HEK293 (cell line): ENCODE measurements at regions not wholly inside any gene's neighbourhood (a gene's known extent, or its start where the extent isn't known, plus 50 kb on each side); places are given as distances from the start of the nearest gene placed in this dataset.
A peak's percentile ranks its signal among the peaks of the same experiment; 100 is the strongest.

ENCODE experiments used
- CTCF ChIA-PET: fragments of 350-600 bp; formaldehyde crosslinking; extraction: SDS; loops from one replicate; lab custom pipeline; 2021; ENCODE audit warnings: antibody characterized with exemption; lab: Yijun Ruan, JAX
- POLR2A ChIA-PET: fragments of 300-600 bp; formaldehyde crosslinking; extraction: SDS; loops from one replicate; lab custom pipeline; 2020; ENCODE audit warnings: antibody characterized with exemption, inconsistent platforms; lab: Yijun Ruan, JAX
- H3K27ac ChIP-seq: fragments of 200-500 bp; sonication (Bioruptor generic); 2 replicates; pipeline ENCODE4 v1.5.1; 2014; ENCODE audit warnings: low read depth, low read length, control low read depth, inconsistent platforms; ENCODE audit errors: extremely low read depth
- H3K36me3 ChIP-seq, 2 experiments: fragments of 200-500 bp in 1 of 2; sonication (Bioruptor generic) in 1 of 2; 1 replicate in 1 of 2; 2 replicates in 1 of 2; pipeline ENCODE4 v1.5.1; 2014 to 2017; ENCODE audit warnings: inconsistent platforms in 2 of 2, low read length in 2 of 2; ENCODE audit not compliant: control insufficient read depth in 2 of 2, insufficient read depth in 1 of 2
- H3K4me1 ChIP-seq: fragments of 200-500 bp; sonication (Bioruptor generic); 2 replicates; pipeline ENCODE4 v1.5.1; 2014; ENCODE audit warnings: mild to moderate bottlenecking, low read length, inconsistent platforms; ENCODE audit not compliant: control insufficient read depth, insufficient read depth
- H3K4me3 ChIP-seq: 2 replicates; pipeline ENCODE4 v1.5.1; 2011; ENCODE audit warnings: low read depth, mild to moderate bottlenecking, control low read depth, low read length, moderate library complexity
- H3K9me3 ChIP-seq: fragments of 200-500 bp; sonication (Bioruptor generic); 2 replicates; pipeline ENCODE4 v1.5.1; 2014; ENCODE audit warnings: low read depth, low read length, inconsistent platforms; ENCODE audit not compliant: control insufficient read depth, insufficient read depth
- HOXA7 ChIP-seq: sonication (generic); formaldehyde crosslinking; IDR thresholded peaks from 2 replicates; pipeline ENCODE4 v1.8.1; 2022; ENCODE audit warnings: missing genetic modification reagents, borderline replicate concordance
- IKZF3 ChIP-seq: fragments of 450-650 bp; IDR thresholded peaks from 2 replicates; pipeline ENCODE4 v1.5.0; 2018; ENCODE audit warnings: missing biosample characterization, mild to moderate bottlenecking, missing genetic modification characterization, moderate library complexity
- MZF1 ChIP-seq: fragments of 450-650 bp; formaldehyde crosslinking; IDR thresholded peaks from 2 replicates; pipeline ENCODE4 v1.5.1; 2017; ENCODE audit warnings: missing biosample characterization, missing genetic modification characterization, borderline replicate concordance
- SALL2 ChIP-seq: fragments of 450-650 bp; formaldehyde crosslinking; IDR thresholded peaks from 2 replicates; pipeline ENCODE4 v1.5.0; 2017; ENCODE audit warnings: missing biosample characterization, mild to moderate bottlenecking, missing genetic modification characterization, borderline replicate concordance
- ZBTB48 ChIP-seq: fragments of 450-650 bp; formaldehyde crosslinking; IDR thresholded peaks from 2 replicates; pipeline ENCODE4 v1.5.1; 2016; ENCODE audit warnings: missing biosample characterization, missing genetic modification characterization
- ZBTB8A ChIP-seq: fragments of 450-650 bp; formaldehyde crosslinking; IDR thresholded peaks from 2 replicates; pipeline ENCODE4 v1.5.1; 2016; ENCODE audit warnings: missing biosample characterization, missing genetic modification characterization
- ZEB2 ChIP-seq: fragments of 450-650 bp; formaldehyde crosslinking; IDR thresholded peaks from 2 replicates; pipeline ENCODE4 v1.5.1; 2016; ENCODE audit warnings: missing biosample characterization, missing genetic modification characterization
- ZFHX2 ChIP-seq: fragments of 450-650 bp; formaldehyde crosslinking; conservative IDR thresholded peaks from 2 replicates; pipeline ENCODE4 v1.5.1; 2016; ENCODE audit warnings: missing biosample characterization, missing genetic modification characterization
- ZFP37 ChIP-seq: fragments of 450-650 bp; formaldehyde crosslinking; IDR thresholded peaks from 2 replicates; pipeline ENCODE4 v1.5.1; 2016; ENCODE audit warnings: missing biosample characterization, missing genetic modification characterization
- ZIC2 ChIP-seq: fragments of 450-650 bp; formaldehyde crosslinking; IDR thresholded peaks from 2 replicates; pipeline ENCODE4 v1.5.1; 2016; ENCODE audit warnings: missing biosample characterization, missing genetic modification characterization
- ZNF157 ChIP-seq: fragments of 450-650 bp; formaldehyde crosslinking; IDR thresholded peaks from 2 replicates; pipeline ENCODE4 v1.5.1; 2016; ENCODE audit warnings: missing biosample characterization, missing genetic modification characterization
- ZNF211 ChIP-seq: fragments of 450-650 bp; formaldehyde crosslinking; IDR thresholded peaks from 2 replicates; pipeline ENCODE4 v1.5.1; 2016; ENCODE audit warnings: low read depth, missing biosample characterization, missing genetic modification characterization
- ZNF221 ChIP-seq: fragments of 450-650 bp; formaldehyde crosslinking; IDR thresholded peaks from 2 replicates; pipeline ENCODE4 v1.5.1; 2017; ENCODE audit warnings: missing biosample characterization, missing genetic modification characterization, borderline replicate concordance
- ZNF23 ChIP-seq: fragments of 450-650 bp; formaldehyde crosslinking; IDR thresholded peaks from 2 replicates; pipeline ENCODE4 v1.5.1; 2016; ENCODE audit warnings: missing biosample characterization, missing genetic modification characterization, borderline replicate concordance
- ZNF248 ChIP-seq: fragments of 450-650 bp; formaldehyde crosslinking; IDR thresholded peaks from 2 replicates; pipeline ENCODE4 v1.5.1; 2017; ENCODE audit warnings: missing biosample characterization, missing genetic modification characterization
- ZNF341 ChIP-seq: fragments of 450-650 bp; formaldehyde crosslinking; IDR thresholded peaks from 2 replicates; pipeline ENCODE4; 2016; ENCODE audit warnings: low read depth, missing biosample characterization, missing genetic modification characterization
- ZNF354C ChIP-seq: fragments of 450-650 bp; formaldehyde crosslinking; IDR thresholded peaks from 2 replicates; pipeline ENCODE4 v1.5.1; 2016; ENCODE audit warnings: missing biosample characterization, missing genetic modification characterization, low read depth, borderline replicate concordance
- ZNF394 ChIP-seq: fragments of 450-650 bp; formaldehyde crosslinking; IDR thresholded peaks from 2 replicates; pipeline ENCODE4 v1.5.1; 2016; ENCODE audit warnings: missing biosample characterization, missing genetic modification characterization, mild to moderate bottlenecking, moderate library complexity, borderline replicate concordance
- ZNF48 ChIP-seq: fragments of 450-650 bp; formaldehyde crosslinking; IDR thresholded peaks from 2 replicates; pipeline ENCODE4 v1.5.1; 2016; ENCODE audit warnings: missing biosample characterization, missing genetic modification characterization
- ZNF514 ChIP-seq: fragments of 450-650 bp; formaldehyde crosslinking; IDR thresholded peaks from 2 replicates; pipeline ENCODE4 v1.5.1; 2016; ENCODE audit warnings: missing biosample characterization, missing genetic modification characterization
- ZNF521 ChIP-seq: fragments of 450-650 bp; formaldehyde crosslinking; IDR thresholded peaks from 2 replicates; pipeline ENCODE4 v1.5.1; 2017; ENCODE audit warnings: missing biosample characterization, mild to moderate bottlenecking, missing genetic modification characterization
- ZNF639 ChIP-seq: fragments of 450-650 bp; formaldehyde crosslinking; IDR thresholded peaks from 2 replicates; pipeline ENCODE4 v1.5.1; 2016; ENCODE audit warnings: missing biosample characterization, missing genetic modification characterization
- ZNF654 ChIP-seq: fragments of 450-650 bp; formaldehyde crosslinking; IDR thresholded peaks from 2 replicates; pipeline ENCODE4 v1.5.1; 2016; ENCODE audit warnings: low read depth, missing biosample characterization, missing genetic modification characterization
- ZNF660 ChIP-seq: fragments of 450-650 bp; IDR thresholded peaks from 2 replicates; pipeline ENCODE4 v1.5.1; 2018; ENCODE audit warnings: missing biosample characterization, mild to moderate bottlenecking, missing genetic modification characterization
- ZNF768 ChIP-seq: fragments of 450-650 bp; formaldehyde crosslinking; IDR thresholded peaks from 2 replicates; pipeline ENCODE4 v1.5.1; 2018; ENCODE audit warnings: missing biosample characterization, mild to moderate bottlenecking, missing genetic modification characterization
- ZNF777 ChIP-seq: fragments of 450-650 bp; formaldehyde crosslinking; IDR thresholded peaks from 2 replicates; pipeline ENCODE4 v1.5.1; 2017; ENCODE audit warnings: missing biosample characterization, missing genetic modification characterization, borderline replicate concordance
- ZSCAN5A ChIP-seq: fragments of 450-650 bp; formaldehyde crosslinking; IDR thresholded peaks from 2 replicates; pipeline ENCODE4 v1.5.1; 2016; ENCODE audit warnings: missing biosample characterization, missing genetic modification characterization
- TF ChIP-seq, protein P1 (sequence below): fragments of 450-650 bp; formaldehyde crosslinking; IDR thresholded peaks from 2 replicates; pipeline ENCODE4 v1.5.1; 2017; ENCODE audit warnings: missing biosample characterization, missing genetic modification characterization
- TF ChIP-seq, protein P2 (sequence below): fragments of 450-650 bp; formaldehyde crosslinking; IDR thresholded peaks from 2 replicates; pipeline ENCODE4 v1.5.1; 2016; ENCODE audit warnings: missing biosample characterization, missing genetic modification characterization

DNA sequence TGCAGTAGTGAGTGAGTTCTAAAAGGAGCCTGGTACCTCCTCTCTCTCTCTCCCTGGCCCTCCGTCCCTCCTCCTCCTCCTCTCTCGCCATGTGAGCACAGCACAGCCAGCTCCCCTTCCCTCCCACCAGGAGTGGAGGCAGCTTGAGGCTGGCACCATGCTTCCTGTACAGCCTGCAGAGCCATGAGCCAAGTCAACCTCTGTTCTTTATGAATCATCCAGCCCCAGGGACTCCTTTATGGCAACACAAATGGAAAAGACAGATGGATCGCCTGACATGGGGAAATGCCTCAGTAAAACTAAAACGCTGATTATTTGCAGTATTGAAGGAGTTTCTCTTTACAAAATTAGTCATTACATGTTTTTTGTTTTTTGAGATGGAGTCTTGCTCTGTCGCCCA lies 233.7 kb upstream of the ARID1B start:
- Histone ChIP-seq H3K4me3 (no peak overlapping the region), H3K36me3 (no peaks in the 10 kb centered on the region), H3K9me3 (no peaks in the 10 kb centered on the region), H3K27ac (no peak overlapping the region)
- POLR2A ChIA-PET, result no interaction called here
- CTCF ChIA-PET, result no interaction called here
- TF ChIP-seq ZBTB48 (tag by site-specific recombination) (no peak), ZIC2 (tag by site-specific recombination) (0 out of 2 replicates have a peak, but pooled peaks have one; percentile 19)
- TF ChIP-seq, all 188 proteins: peak for 1
- H3K4me1 ChIP-seq, result no peaks in the 10 kb centered on the region

DNA sequence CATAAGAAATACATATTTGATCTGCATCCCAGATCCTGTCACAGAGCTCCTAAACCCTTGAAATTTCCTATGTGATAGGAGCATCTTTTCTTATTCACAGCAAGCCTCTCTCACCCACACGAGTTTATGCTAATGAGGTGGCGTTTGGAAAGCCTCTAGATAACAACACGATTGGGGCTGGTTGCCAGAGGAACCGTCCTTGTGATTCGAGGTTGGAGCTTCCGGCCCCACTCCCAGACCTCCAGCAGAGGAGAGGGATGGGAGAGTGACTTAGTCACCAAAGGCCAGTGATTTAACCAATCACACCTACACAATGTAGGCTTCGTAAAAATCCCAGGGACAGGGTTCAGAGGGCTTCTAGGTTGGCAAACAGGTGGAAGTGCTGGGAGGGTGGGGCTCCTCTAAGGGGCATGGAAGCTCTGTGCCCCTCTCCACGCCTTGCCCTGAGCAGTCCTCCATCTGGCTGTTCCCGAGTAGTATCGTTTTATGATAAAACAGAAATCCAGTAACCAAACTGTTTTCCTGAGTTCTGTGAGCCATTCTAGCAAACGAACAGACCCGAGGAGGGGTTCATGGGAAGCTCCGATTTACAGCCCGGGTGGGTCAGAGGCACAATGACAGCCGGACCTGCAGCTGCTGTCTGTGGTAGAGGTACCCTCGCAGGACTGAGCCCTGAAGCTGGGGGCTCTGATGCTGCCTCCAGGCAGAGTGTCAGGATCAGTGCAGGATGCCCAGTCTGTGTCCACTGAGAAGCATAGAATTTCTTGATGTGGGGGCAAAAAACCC lies 238.1 kb upstream of the ARID1B start:
- Histone ChIP-seq H3K36me3 (no peaks in the 10 kb centered on the region), H3K4me3 (no peak overlapping the region), H3K4me1 (no peaks in the 10 kb centered on the region), H3K9me3 (no peaks in the 10 kb centered on the region), H3K27ac (no peak overlapping the region)
- CTCF ChIA-PET, result no interaction called here
- no peak for TF ChIP-seq ZNF777
- TF ChIP-seq, protein P1, sequence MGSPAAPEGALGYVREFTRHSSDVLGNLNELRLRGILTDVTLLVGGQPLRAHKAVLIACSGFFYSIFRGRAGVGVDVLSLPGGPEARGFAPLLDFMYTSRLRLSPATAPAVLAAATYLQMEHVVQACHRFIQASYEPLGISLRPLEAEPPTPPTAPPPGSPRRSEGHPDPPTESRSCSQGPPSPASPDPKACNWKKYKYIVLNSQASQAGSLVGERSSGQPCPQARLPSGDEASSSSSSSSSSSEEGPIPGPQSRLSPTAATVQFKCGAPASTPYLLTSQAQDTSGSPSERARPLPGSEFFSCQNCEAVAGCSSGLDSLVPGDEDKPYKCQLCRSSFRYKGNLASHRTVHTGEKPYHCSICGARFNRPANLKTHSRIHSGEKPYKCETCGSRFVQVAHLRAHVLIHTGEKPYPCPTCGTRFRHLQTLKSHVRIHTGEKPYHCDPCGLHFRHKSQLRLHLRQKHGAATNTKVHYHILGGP (tag by site-specific recombination), result no peak
- TF ChIP-seq ZNF157 (tag by site-specific recombination), result no peak
- no peak for TF ChIP-seq SALL2 (tag by site-specific recombination)
- TF ChIP-seq ZNF48 (tag by site-specific recombination), result no peak
- TF ChIP-seq IKZF3 (tag by site-specific recombination), result no peak
- TF ChIP-seq ZNF514 (tag by site-specific recombination), result no peak
- no peak for TF ChIP-seq ZFHX2 (tag by site-specific recombination)
- TF ChIP-seq ZNF221, result no peak
- TF ChIP-seq ZNF394 (tag by site-specific recombination), result no peak
- no peak for TF ChIP-seq MZF1
- TF ChIP-seq ZNF639, result no peak
- no peak for TF ChIP-seq ZNF768 (tag by site-specific recombination)
- no peak for TF ChIP-seq ZNF248
- TF ChIP-seq ZSCAN5A (tag by site-specific recombination), result no peak
- POLR2A ChIA-PET, result no interaction called here

DNA sequence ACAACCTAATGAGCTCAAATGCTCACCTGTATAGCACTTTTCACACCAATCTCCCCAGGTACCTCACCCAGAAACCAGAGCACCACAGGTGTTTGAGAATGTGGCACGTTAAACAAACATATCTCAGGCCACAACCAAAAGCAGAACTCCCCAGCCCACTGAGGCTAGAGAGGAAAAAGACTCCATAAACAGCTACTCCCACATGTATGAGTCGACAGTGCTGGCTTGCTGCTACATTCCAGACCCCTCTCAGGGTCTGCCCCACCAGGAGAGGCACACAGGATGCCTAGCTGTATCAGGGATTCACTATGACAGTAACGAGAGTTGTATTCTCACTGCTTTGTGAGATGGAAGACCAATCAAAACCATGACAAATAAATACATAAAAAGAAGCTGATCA lies 242.6 kb upstream of the ARID1B start:
- ChIA-PET POLR2A (no interaction called here), CTCF (interaction anchor here (0.9 to 1.0 kb wide), 2 partner anchors 13 to 218 kb away, joined by 3 read pairs; no protein-coding TSS in a partner anchor)
- no peak overlapping the region for H3K27ac ChIP-seq
- TF ChIP-seq ZNF211 (tag by site-specific recombination) (no peak), ZNF354C (no peak), ZNF23 (tag by site-specific recombination) (no peak), ZEB2 (no peak), HOXA7 (CRISPR knock-in tag) (no peak), ZFP37 (tag by site-specific recombination) (no peak), ZNF654 (tag by site-specific recombination) (no peak), ZNF341 (tag by site-specific recombination) (no peak), ZBTB8A (tag by site-specific recombination) (no peak), ZNF660 (tag by site-specific recombination) (no peak), ZFHX2 (tag by site-specific recombination) (no peak), ZNF521 (tag by site-specific recombination) (no peak)
- TF ChIP-seq, protein P2, sequence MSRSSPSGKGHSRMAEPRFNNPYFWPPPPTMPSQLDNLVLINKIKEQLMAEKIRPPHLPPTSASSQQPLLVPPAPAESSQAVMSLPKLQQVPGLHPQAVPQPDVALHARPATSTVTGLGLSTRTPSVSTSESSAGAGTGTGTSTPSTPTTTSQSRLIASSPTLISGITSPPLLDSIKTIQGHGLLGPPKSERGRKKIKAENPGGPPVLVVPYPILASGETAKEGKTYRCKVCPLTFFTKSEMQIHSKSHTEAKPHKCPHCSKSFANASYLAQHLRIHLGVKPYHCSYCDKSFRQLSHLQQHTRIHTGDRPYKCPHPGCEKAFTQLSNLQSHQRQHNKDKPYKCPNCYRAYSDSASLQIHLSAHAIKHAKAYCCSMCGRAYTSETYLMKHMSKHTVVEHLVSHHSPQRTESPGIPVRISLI (tag by site-specific recombination), result no peak

More for the DNA sequence above, 242.6 kb upstream of the ARID1B start:
- H3K4me3 ChIP-seq, result no peak overlapping the region
- H3K4me1 ChIP-seq, result no peaks in the 10 kb centered on the region
- no peaks in the 10 kb centered on the region for H3K36me3 ChIP-seq
- H3K9me3 ChIP-seq, result no peaks in the 10 kb centered on the region
